OCI-LY7 (cell line): ENCODE measurements at regions not wholly inside any gene's neighbourhood (a gene's known extent, or its start where the extent isn't known, plus 50 kb on each side); places are given as distances from the start of the nearest gene placed in this dataset.
A peak's percentile ranks its signal among the peaks of the same experiment; 100 is the strongest.

ENCODE experiments used
- BruUV-seq: library from RNA; stranded (reverse); fragments of 400-500 nt; replicated peaks from 2 replicates; lab custom pipeline; 2021; lab: Mats Ljungman, UMichigan
- CTCF ChIA-PET: fragments of 300-600 bp; sonication (Branson Sonifier 250); formaldehyde crosslinking; loops from one replicate; lab custom pipeline; 2022; ENCODE audit warnings: antibody characterized with exemption; ENCODE audit not compliant: unreplicated experiment; lab: Charles Lee
- POLR2A ChIA-PET: fragments of 300-600 bp; sonication (Branson Sonifier 250); formaldehyde crosslinking; loops from one replicate; lab custom pipeline; 2022; ENCODE audit warnings: antibody characterized with exemption; lab: Charles Lee
- DNase-seq: peaks from one replicate; pipeline ENCODE4 v3.0.0-alpha.2; 2015; ENCODE audit warnings: low spot score
- H2AFZ ChIP-seq: fragments of 200-600 bp; sonication (generic), shearing (Covaris generic); 2 replicates; pipeline ENCODE4 v1.6.1; 2014; ENCODE audit warnings: mild to moderate bottlenecking, antibody characterized with exemption, low read length, moderate library complexity
- H3K27ac ChIP-seq: fragments of 200-600 bp; sonication (generic); 2 replicates; pipeline ENCODE4 v1.5.1; 2014; ENCODE audit warnings: mixed run types, low read depth, mild to moderate bottlenecking, moderate library complexity, low read length, inconsistent platforms; ENCODE audit not compliant: poor library complexity, severe bottlenecking
- H3K36me3 ChIP-seq: fragments of 200-600 bp; sonication (generic); 2 replicates; pipeline ENCODE4 v1.6.1; 2014; ENCODE audit warnings: mild to moderate bottlenecking, antibody characterized with exemption, low read length, moderate library complexity, mixed read lengths; ENCODE audit not compliant: insufficient read depth
- H3K4me1 ChIP-seq: fragments of 200-600 bp; sonication (generic); 2 replicates; pipeline ENCODE4 v1.5.1; 2014; ENCODE audit warnings: mild to moderate bottlenecking, low read length; ENCODE audit not compliant: insufficient read depth, poor library complexity, severe bottlenecking
- H3K4me2 ChIP-seq: fragments of 200-600 bp; sonication (generic); 2 replicates; pipeline ENCODE4 v1.6.1; 2014; ENCODE audit warnings: mild to moderate bottlenecking, low read length
- H3K4me3 ChIP-seq: fragments of 200-600 bp; sonication (generic); 2 replicates; pipeline ENCODE4 v1.5.1; 2014; ENCODE audit warnings: mild to moderate bottlenecking, low read depth, low read length; ENCODE audit not compliant: poor library complexity, severe bottlenecking
- H3K79me2 ChIP-seq: fragments of 200-600 bp; sonication (generic); 2 replicates; pipeline ENCODE4 v1.6.1; 2016; ENCODE audit warnings: low read depth, mild to moderate bottlenecking, low read length, moderate library complexity, mixed read lengths; ENCODE audit not compliant: insufficient read depth
- H3K9me2 ChIP-seq: fragments of 200-600 bp; sonication (generic); 2 replicates; pipeline ENCODE4 v1.6.1; 2016; ENCODE audit warnings: mild to moderate bottlenecking, low read length, mixed read lengths; ENCODE audit not compliant: insufficient read depth
- H3K9me3 ChIP-seq: fragments of 200-600 bp; sonication (generic); 2 replicates; pipeline ENCODE4 v1.6.1; 2014; ENCODE audit warnings: mild to moderate bottlenecking, mixed run types, low read length, mixed read lengths
- H4K20me1 ChIP-seq: fragments of 200-600 bp; sonication (generic); 2 replicates; pipeline ENCODE4 v1.6.1; 2014; ENCODE audit warnings: mild to moderate bottlenecking, antibody characterized with exemption, low read length, moderate library complexity, mixed read lengths; ENCODE audit not compliant: insufficient read depth
- CTCF ChIP-seq: fragments of 200-600 bp; sonication (generic); conservative IDR thresholded peaks from 2 replicates; pipeline ENCODE4 v1.5.1; 2014; ENCODE audit warnings: mild to moderate bottlenecking, antibody characterized with exemption, low read length, moderate library complexity, mixed read lengths
- EZH2phosphoT487 ChIP-seq: fragments of 200-600 bp; sonication (generic); IDR thresholded peaks from 2 replicates; pipeline ENCODE4 v1.6.1; 2018; ENCODE audit warnings: low read depth, borderline replicate concordance, mild to moderate bottlenecking, mixed run types, antibody characterized with exemption, low read length, moderate library complexity, mixed read lengths
- intact Hi-C: fragments of 100-400 bp; cut with micrococcal nuclease; formaldehyde crosslinking; loops from one replicate; pipeline ENCODE4 v1.10.0; 2022; ENCODE audit not compliant: unreplicated experiment

GRCh38 chr5:143586781-143587362, 183.4 kb upstream of the NR3C1 start:
- H3K36me3 ChIP-seq, result no peaks in the 10 kb centered on the region; the same call in 1 of the 2 replicates
- H3K4me3 ChIP-seq, result no peak overlapping the region
- peak overlapping the region; percentile 9; the same call in 1 of the 2 replicates for H3K4me2 ChIP-seq
- no peaks in the 10 kb centered on the region for H4K20me1 ChIP-seq
- peaks cover 67% of the 10 kb centered on the region for H3K4me1 ChIP-seq
- H3K9me2 ChIP-seq, result no peaks in the 10 kb centered on the region
- no peaks in the 10 kb centered on the region for H3K79me2 ChIP-seq
- ChIA-PET CTCF (no interaction called here), POLR2A (interaction anchor here (0.6 to 5.1 kb wide), 10 partner anchors 12 to 154 kb away, joined by 3 to 45 read pairs (median 3); no protein-coding TSS in a partner anchor)
- no TSS peak for BruUV-seq
- no peaks in the 10 kb centered on the region for H3K9me3 ChIP-seq
- intact Hi-C loops, result no loop called here
- TF ChIP-seq CTCF (no peak), EZH2phosphoT487 (no peak)
- H2AFZ ChIP-seq, result peak overlapping the region; percentile 22; the same call in 1 of the 2 replicates
- no peak overlapping the region for H3K27ac ChIP-seq
- no peak for DNase-seq

GRCh38 chr5:143585970-143586369, 182.5 kb upstream of the NR3C1 start:
- BruUV-seq, result no TSS peak
- H3K9me3 ChIP-seq, result no peaks in the 10 kb centered on the region
- H3K9me2 ChIP-seq, result no peaks in the 10 kb centered on the region
- no peak overlapping the region; the same call in 1 of the 2 replicates for H3K4me2 ChIP-seq
- H3K79me2 ChIP-seq, result no peaks in the 10 kb centered on the region
- no peaks in the 10 kb centered on the region; the same call in 1 of the 2 replicates for H3K36me3 ChIP-seq
- no peaks in the 10 kb centered on the region for H4K20me1 ChIP-seq
- TF ChIP-seq EZH2phosphoT487, result no peak
- TF ChIP-seq CTCF, result no peak
- no peak for DNase-seq
- no peak overlapping the region for H3K27ac ChIP-seq
- ChIA-PET CTCF (no interaction called here), POLR2A (interaction anchor here (0.6 to 5.1 kb wide), 8 partner anchors 9 to 1360 kb away, joined by 3 to 45 read pairs (median 3); no protein-coding TSS in a partner anchor)
- peaks cover 61% of the 10 kb centered on the region for H3K4me1 ChIP-seq
- intact Hi-C loops, result no loop called here
- peak overlapping the region; percentile 15; the same call in 1 of the 2 replicates for H2AFZ ChIP-seq
- no peak overlapping the region for H3K4me3 ChIP-seq

DNA sequence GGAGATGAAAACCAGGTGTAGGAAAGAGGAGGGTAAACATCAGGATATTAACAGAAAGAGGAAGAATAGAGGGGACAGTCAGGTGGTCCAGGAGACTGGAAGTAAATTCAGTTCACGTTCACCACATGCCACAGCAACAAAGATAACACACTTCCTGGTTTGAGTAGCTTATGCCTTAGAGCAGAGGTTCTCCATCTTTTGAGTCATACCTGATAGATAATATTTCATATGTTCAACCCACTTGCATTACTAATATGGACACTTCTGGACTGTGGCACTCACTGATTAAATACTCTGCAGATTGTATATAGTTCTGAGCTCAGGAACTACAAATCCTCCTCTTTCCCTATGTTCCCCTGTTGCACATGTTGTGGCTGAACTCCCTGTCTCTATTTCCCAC, 179.9 kb upstream of the NR3C1 start:
- CTCF ChIA-PET, result interaction anchor here (0.5 to 1.5 kb wide), 3 partner anchors 8 to 61 kb away, joined by 4 to 5 read pairs (median 4); no protein-coding TSS in a partner anchor
- intact Hi-C loops, result no loop called here
- Histone ChIP-seq H4K20me1 (no peaks in the 10 kb centered on the region), H3K9me3 (no peaks in the 10 kb centered on the region), H3K4me1 (peaks cover 47% of the 10 kb centered on the region), H3K4me3 (no peak overlapping the region), H2AFZ (peak overlapping the region; percentile 90), H3K36me3 (no peaks in the 10 kb centered on the region), H3K27ac (peak overlapping the region; percentile 64), H3K4me2 (peak overlapping the region; percentile 53), H3K79me2 (no peaks in the 10 kb centered on the region), H3K9me2 (no peaks in the 10 kb centered on the region)
- no TSS peak for BruUV-seq
- peak; percentile 35 for DNase-seq
- TF ChIP-seq CTCF (no peak), EZH2phosphoT487 (no peak)
- POLR2A ChIA-PET, result interaction anchor here (0.6 to 3.3 kb wide), 12 partner anchors 10 to 888 kb away, joined by 3 to 59 read pairs (median 6); no protein-coding TSS in a partner anchor
